GM23338 (cell line): ENCODE measurements at regions not wholly inside any gene's neighbourhood (a gene's known extent, or its start where the extent isn't known, plus 50 kb on each side); places are given as distances from the start of the nearest gene placed in this dataset.

ENCODE experiments used
- ATAC-seq: fragments of 200-7000 bp; cut with Tn5 transposase; 3 replicates; pipeline ENCODE4 v1.9.1; 2020
- DNase-seq: peaks from one replicate; pipeline ENCODE4 v3.0.0-alpha.2; 2015; ENCODE audit warnings: low spot score
- H2AFZ ChIP-seq: fragments of 200-600 bp; sonication (generic); 2 replicates; pipeline ENCODE4 v1.8.0; 2016; ENCODE audit warnings: antibody characterized with exemption, mild to moderate bottlenecking, moderate library complexity
- H3F3A ChIP-seq: fragments of 200-600 bp; sonication (generic); replicated peaks from 2 replicates; pipeline ENCODE4 v1.8.0; 2017; ENCODE audit warnings: antibody characterized with exemption, mixed run types, low read depth
- H3K27ac ChIP-seq: fragments of 200-600 bp; sonication (generic); 2 replicates; pipeline ENCODE4 v1.6.1; 2016; ENCODE audit warnings: low read depth
- H3K27me3 ChIP-seq: fragments of 200-600 bp; sonication (generic); 2 replicates; pipeline ENCODE4 v1.8.0; 2016; ENCODE audit warnings: mild to moderate bottlenecking, mixed run types, moderate library complexity; ENCODE audit not compliant: insufficient read depth
- H3K36me3 ChIP-seq: fragments of 200-600 bp; sonication (generic); 2 replicates; pipeline ENCODE4 v1.8.0; 2016; ENCODE audit warnings: mild to moderate bottlenecking; ENCODE audit not compliant: insufficient read depth
- H3K4me1 ChIP-seq: fragments of 200-600 bp; sonication (generic); 2 replicates; pipeline ENCODE4 v1.8.0; 2016; ENCODE audit warnings: mild to moderate bottlenecking, moderate library complexity; ENCODE audit not compliant: insufficient read depth
- H3K4me2 ChIP-seq: fragments of 200-600 bp; sonication (generic); 2 replicates; pipeline ENCODE4 v1.7.1; 2017; ENCODE audit warnings: mixed run types
- H3K4me3 ChIP-seq: fragments of 200-600 bp; sonication (generic); 2 replicates; pipeline ENCODE4 v1.6.1; 2016; ENCODE audit warnings: mixed run types
- H3K79me2 ChIP-seq: fragments of 200-600 bp; sonication (generic); replicated peaks from 2 replicates; pipeline ENCODE4 v1.8.0; 2017; ENCODE audit warnings: mild to moderate bottlenecking; ENCODE audit not compliant: insufficient read depth
- H3K9me2 ChIP-seq: fragments of 200-600 bp; sonication (generic); 2 replicates; pipeline ENCODE4 v1.8.0; 2017; ENCODE audit not compliant: insufficient read depth
- H4K20me1 ChIP-seq: fragments of 200-600 bp; sonication (generic); replicated peaks from 2 replicates; pipeline ENCODE4 v1.8.0; 2017; ENCODE audit warnings: mild to moderate bottlenecking; ENCODE audit not compliant: insufficient read depth
- H3K27ac Mint-ChIP-seq: 2 replicates; pipeline ENCODE4 v1.8.0; 2020; ENCODE audit warnings: inconsistent platforms, mild to moderate bottlenecking, moderate library complexity, mixed read lengths
- H3K27me3 Mint-ChIP-seq: 3 replicates; pipeline ENCODE4 v1.8.0; 2022; ENCODE audit warnings: low read depth, mild to moderate bottlenecking, moderate library complexity, mixed read lengths, inconsistent platforms; ENCODE audit not compliant: insufficient read depth, poor library complexity
- H3K36me3 Mint-ChIP-seq: 3 replicates; pipeline ENCODE4 v1.8.0; 2021; ENCODE audit warnings: low read depth, mild to moderate bottlenecking, inconsistent platforms, moderate library complexity, mixed read lengths
- H3K4me1 Mint-ChIP-seq: 3 replicates; pipeline ENCODE4 v1.8.0; 2020; ENCODE audit warnings: mild to moderate bottlenecking, inconsistent platforms, mixed read lengths
- H3K4me3 Mint-ChIP-seq: 3 replicates; pipeline ENCODE4 v1.8.0; 2021; ENCODE audit warnings: moderate library complexity, mild to moderate bottlenecking, inconsistent platforms, mixed read lengths
- H3K9me3 Mint-ChIP-seq: 3 replicates; pipeline ENCODE4 v1.8.0; 2020; ENCODE audit warnings: moderate library complexity, mild to moderate bottlenecking, inconsistent platforms, mixed read lengths
- CREB1 ChIP-seq: fragments of 250-450 bp; sonication (Bioruptor Pico); IDR thresholded peaks from 2 replicates; pipeline ENCODE4 v1.5.0; 2020; ENCODE audit warnings: low read depth, mild to moderate bottlenecking, moderate library complexity
- ETS1 ChIP-seq: IDR thresholded peaks from 2 replicates; pipeline ENCODE4 v1.6.1; 2016; ENCODE audit warnings: antibody characterized with exemption
- EZH2 ChIP-seq: fragments of 200-600 bp; sonication (generic); IDR thresholded peaks from one replicate; pipeline ENCODE4 v1.8.0; 2017; ENCODE audit warnings: antibody characterized with exemption, mild to moderate bottlenecking, low read depth; ENCODE audit not compliant: unreplicated experiment
- JUNB ChIP-seq: IDR thresholded peaks from one replicate; pipeline ENCODE4 v1.6.1; 2016; ENCODE audit warnings: antibody characterized with exemption; ENCODE audit not compliant: unreplicated experiment
- NANOG ChIP-seq: IDR thresholded peaks from 2 replicates; pipeline ENCODE4 v1.6.1; 2016; ENCODE audit warnings: antibody characterized with exemption, borderline replicate concordance
- POLR2AphosphoS5 ChIP-seq: IDR thresholded peaks from 2 replicates; pipeline ENCODE4 v1.6.1; 2016; ENCODE audit warnings: antibody characterized with exemption, low read depth
- STAT1 ChIP-seq: IDR thresholded peaks from one replicate; pipeline ENCODE4 v1.6.1; 2016; ENCODE audit warnings: antibody characterized with exemption; ENCODE audit not compliant: unreplicated experiment
- ZNF114 ChIP-seq: fragments of 250-450 bp; sonication (Bioruptor Pico); IDR thresholded peaks from 2 replicates; pipeline ENCODE4 v1.5.0; 2020; ENCODE audit warnings: mild to moderate bottlenecking, moderate library complexity
- ZNF331 ChIP-seq: fragments of 250-450 bp; sonication (Bioruptor Pico); IDR thresholded peaks from 2 replicates; pipeline ENCODE4 v1.5.0; 2020; ENCODE audit warnings: low read depth, mild to moderate bottlenecking, moderate library complexity
- TF ChIP-seq, protein P1 (sequence below): IDR thresholded peaks from one replicate; pipeline ENCODE4 v1.6.1; 2018; ENCODE audit warnings: antibody characterized with exemption; ENCODE audit not compliant: unreplicated experiment

DNA sequence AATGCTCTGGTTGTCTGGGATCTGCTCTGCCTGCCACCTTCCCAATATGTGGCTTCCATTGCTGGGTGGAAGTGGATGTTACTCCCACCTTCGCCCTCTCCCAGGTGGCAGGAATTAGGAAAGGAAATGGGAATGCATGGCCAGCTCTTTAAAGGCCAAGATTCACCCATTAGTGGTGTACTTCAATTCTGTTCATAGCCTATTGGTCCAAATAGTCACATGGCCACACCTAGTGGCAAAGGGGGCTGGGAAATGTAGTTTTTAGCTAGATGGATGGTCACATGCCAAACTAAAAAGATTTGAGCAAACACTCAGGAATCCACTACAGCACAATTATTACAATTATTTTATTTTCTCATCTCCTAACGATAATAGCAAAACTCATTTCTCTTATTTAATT, 135.1 kb downstream of the NPY start:
- Mint-ChIP-seq H3K4me1 (peaks cover 10% of the 10 kb centered on the region), H3K4me3 (no peak overlapping the region), H3K9me3 (peaks cover 10% of the 10 kb centered on the region), H3K27ac (peak overlapping the region; percentile 71; the same call in 1 of the 2 replicates), H3K36me3 (peaks cover 11% of the 10 kb centered on the region), H3K27me3 (peaks cover 10% of the 10 kb centered on the region)
- ATAC-seq (peak; percentile 90), DNase-seq (peak; percentile 82)
- no peak overlapping the region for H3K27ac ChIP-seq
- no peaks in the 10 kb centered on the region for H4K20me1 ChIP-seq
- 0 out of 2 replicates have a peak, but pooled peaks cover 3% of the 10 kb centered on the region for H3K27me3 ChIP-seq
- peak; percentile 69 for TF ChIP-seq ETS1
- TF ChIP-seq, protein P1, sequence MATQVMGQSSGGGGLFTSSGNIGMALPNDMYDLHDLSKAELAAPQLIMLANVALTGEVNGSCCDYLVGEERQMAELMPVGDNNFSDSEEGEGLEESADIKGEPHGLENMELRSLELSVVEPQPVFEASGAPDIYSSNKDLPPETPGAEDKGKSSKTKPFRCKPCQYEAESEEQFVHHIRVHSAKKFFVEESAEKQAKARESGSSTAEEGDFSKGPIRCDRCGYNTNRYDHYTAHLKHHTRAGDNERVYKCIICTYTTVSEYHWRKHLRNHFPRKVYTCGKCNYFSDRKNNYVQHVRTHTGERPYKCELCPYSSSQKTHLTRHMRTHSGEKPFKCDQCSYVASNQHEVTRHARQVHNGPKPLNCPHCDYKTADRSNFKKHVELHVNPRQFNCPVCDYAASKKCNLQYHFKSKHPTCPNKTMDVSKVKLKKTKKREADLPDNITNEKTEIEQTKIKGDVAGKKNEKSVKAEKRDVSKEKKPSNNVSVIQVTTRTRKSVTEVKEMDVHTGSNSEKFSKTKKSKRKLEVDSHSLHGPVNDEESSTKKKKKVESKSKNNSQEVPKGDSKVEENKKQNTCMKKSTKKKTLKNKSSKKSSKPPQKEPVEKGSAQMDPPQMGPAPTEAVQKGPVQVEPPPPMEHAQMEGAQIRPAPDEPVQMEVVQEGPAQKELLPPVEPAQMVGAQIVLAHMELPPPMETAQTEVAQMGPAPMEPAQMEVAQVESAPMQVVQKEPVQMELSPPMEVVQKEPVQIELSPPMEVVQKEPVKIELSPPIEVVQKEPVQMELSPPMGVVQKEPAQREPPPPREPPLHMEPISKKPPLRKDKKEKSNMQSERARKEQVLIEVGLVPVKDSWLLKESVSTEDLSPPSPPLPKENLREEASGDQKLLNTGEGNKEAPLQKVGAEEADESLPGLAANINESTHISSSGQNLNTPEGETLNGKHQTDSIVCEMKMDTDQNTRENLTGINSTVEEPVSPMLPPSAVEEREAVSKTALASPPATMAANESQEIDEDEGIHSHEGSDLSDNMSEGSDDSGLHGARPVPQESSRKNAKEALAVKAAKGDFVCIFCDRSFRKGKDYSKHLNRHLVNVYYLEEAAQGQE: no peak
- TF ChIP-seq CREB1 (CRISPR knock-in tag): no peak
- TF ChIP-seq STAT1: no peak
- H3K36me3 ChIP-seq: no peaks in the 10 kb centered on the region
- no peak overlapping the region for H3K4me3 ChIP-seq
- peaks cover 10% of the 10 kb centered on the region; the same call in 1 of the 2 replicates for H3K4me1 ChIP-seq
- H3F3A ChIP-seq: no peaks in the 10 kb centered on the region
- H3K4me2 ChIP-seq: no peak overlapping the region
- H2AFZ ChIP-seq: no peak overlapping the region
- H3K9me2 ChIP-seq: peaks cover 4% of the 10 kb centered on the region; the same call in 1 of the 2 replicates
- H3K79me2 ChIP-seq: no peaks in the 10 kb centered on the region

DNA sequence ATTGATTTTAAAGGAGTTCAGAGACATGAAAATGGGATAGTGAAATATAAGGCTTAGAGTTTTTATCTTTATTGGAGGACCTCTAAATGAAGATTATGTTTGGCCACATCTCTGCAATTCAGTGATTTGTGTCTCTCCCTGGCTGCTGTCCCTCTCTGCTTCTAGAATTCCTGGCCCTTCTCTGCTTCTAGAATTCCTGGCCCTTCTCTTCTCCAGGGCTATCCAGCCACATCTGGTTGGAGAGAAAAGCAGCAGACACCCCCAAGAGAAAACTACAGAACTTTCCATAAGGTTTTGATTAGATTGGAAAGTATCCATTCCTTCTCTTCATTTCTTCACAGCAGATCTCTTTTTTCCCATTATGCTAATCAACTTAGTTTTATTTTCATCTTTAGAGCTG, 135.5 kb downstream of the NPY start:
- ATAC-seq: no peak
- peaks cover 10% of the 10 kb centered on the region for H3K4me1 Mint-ChIP-seq
- Histone ChIP-seq H3K27ac (no peak overlapping the region), H3F3A (no peaks in the 10 kb centered on the region), H3K79me2 (no peaks in the 10 kb centered on the region), H3K4me1 (peaks cover 10% of the 10 kb centered on the region; the same call in 1 of the 2 replicates), H3K9me2 (peaks cover 4% of the 10 kb centered on the region; the same call in 1 of the 2 replicates), H3K36me3 (no peaks in the 10 kb centered on the region), H4K20me1 (no peaks in the 10 kb centered on the region), H3K4me3 (no peak overlapping the region), H3K27me3 (0 out of 2 replicates have a peak, but pooled peaks cover 3% of the 10 kb centered on the region), H3K4me2 (no peak overlapping the region), H2AFZ (no peak overlapping the region)
- H3K36me3 Mint-ChIP-seq: peaks cover 13% of the 10 kb centered on the region
- H3K27ac Mint-ChIP-seq: no peak overlapping the region
- peaks cover 10% of the 10 kb centered on the region for H3K27me3 Mint-ChIP-seq
- no peak overlapping the region for H3K4me3 Mint-ChIP-seq
- peaks cover 10% of the 10 kb centered on the region for H3K9me3 Mint-ChIP-seq
- DNase-seq: no peak
- TF ChIP-seq STAT1 (no peak), JUNB (no peak), ETS1 (no peak), ZNF114 (no peak), EZH2 (no peak), ZNF331 (no peak), NANOG (no peak), POLR2AphosphoS5 (no peak)
